ENCODE measurements at regions not wholly inside any gene's neighbourhood (a gene's known extent, or its start where the extent isn't known, plus 50 kb on each side); places are given as distances from the start of the nearest gene placed in this dataset.
"Not testable (repeated sequence)": the region's sequence is repeated elsewhere in the genome, so short reads cannot be mapped to it uniquely, and the experiment has no call there.

DNA sequence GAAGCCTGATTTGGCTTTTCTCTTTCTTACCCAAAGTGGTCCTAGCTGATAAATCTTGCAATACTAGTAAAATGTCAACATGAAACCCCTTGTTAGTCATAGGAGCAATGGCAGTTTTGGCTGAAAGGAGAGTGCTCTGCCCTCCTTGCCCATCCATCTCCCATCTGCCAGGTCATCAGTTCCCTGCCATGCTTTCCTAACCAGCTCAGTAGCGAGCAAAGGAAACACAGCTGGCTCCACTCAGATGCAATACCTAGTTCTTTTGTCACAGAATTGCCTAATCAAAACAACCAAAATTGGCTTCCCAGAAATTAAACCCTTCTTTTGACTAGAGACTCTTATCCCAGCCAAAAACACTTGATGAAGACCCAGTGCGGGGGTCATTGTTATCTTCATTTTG is 733.0 kb downstream of the CCSER2 start:
- DNase-seq (ENCODE audit: insufficient read length), result no peak
- TF ChIP-seq POLR2A (IDR thresholded peaks at IDR 0.05; ENCODE audit: low read depth, low read length) (no peak), POLR2AphosphoS5 (IDR thresholded peaks at IDR 0.05; ENCODE audit: low read depth, low read length) (no peak), TAF1 (IDR thresholded peaks at IDR 0.05; ENCODE audit: borderline replicate concordance, low read depth, low read length) (no peak)
- FAIRE-seq, result no peak

DNA sequence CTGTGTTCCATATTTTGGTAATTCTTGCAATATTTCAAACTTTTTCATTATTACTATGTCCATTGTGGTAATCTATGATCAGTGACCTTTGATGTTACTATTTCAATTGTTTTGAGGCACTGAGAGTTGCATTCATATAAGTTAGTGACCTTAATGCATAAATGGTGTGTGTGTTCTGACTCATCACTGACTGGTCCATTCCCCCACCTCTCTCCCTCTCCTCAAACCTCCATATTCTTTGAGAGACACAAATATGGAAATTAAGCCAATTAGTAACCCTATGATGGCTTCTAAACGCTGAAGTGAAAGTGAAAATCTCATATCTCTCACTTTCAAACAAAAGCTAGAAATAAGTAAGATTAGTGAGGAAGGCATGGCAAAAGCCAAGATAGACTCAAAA is 739.6 kb downstream of the CCSER2 start:
- TF ChIP-seq POLR2AphosphoS5 (IDR thresholded peaks at IDR 0.05; ENCODE audit: low read depth, low read length) (no peak), TAF1 (IDR thresholded peaks at IDR 0.05; ENCODE audit: borderline replicate concordance, low read depth, low read length) (no peak), POLR2A (IDR thresholded peaks at IDR 0.05; ENCODE audit: low read depth, low read length) (no peak)
- no peak for DNase-seq (ENCODE audit: insufficient read length)
- no peak for FAIRE-seq

DNA sequence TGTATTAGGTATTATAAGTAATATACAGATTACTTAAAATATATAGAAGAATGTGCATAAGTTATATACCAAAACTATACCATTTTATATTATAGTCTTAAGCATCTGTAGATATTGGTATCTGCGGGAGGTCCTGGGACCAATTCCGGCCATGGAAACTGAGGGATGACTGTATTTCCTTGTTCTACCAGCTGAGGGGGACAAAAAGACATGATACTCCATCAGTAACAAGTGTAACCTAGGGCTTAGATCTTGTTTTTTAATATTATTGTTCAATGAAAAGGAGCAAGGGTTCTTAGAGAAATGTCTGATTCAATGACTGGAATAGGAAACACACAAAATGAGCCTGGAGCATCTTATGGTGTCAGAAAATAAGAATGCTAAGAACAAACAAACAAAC is 752.5 kb downstream of the CCSER2 start:
- FAIRE-seq (no peak), DNase-seq (ENCODE audit: insufficient read length) (no peak)
- TF ChIP-seq TAF1 (IDR thresholded peaks at IDR 0.05; ENCODE audit: borderline replicate concordance, low read depth, low read length), result no peak
- TF ChIP-seq POLR2AphosphoS5 (IDR thresholded peaks at IDR 0.05; ENCODE audit: low read depth, low read length), result no peak
- no peak for TF ChIP-seq POLR2A (IDR thresholded peaks at IDR 0.05; ENCODE audit: low read depth, low read length)

DNA sequence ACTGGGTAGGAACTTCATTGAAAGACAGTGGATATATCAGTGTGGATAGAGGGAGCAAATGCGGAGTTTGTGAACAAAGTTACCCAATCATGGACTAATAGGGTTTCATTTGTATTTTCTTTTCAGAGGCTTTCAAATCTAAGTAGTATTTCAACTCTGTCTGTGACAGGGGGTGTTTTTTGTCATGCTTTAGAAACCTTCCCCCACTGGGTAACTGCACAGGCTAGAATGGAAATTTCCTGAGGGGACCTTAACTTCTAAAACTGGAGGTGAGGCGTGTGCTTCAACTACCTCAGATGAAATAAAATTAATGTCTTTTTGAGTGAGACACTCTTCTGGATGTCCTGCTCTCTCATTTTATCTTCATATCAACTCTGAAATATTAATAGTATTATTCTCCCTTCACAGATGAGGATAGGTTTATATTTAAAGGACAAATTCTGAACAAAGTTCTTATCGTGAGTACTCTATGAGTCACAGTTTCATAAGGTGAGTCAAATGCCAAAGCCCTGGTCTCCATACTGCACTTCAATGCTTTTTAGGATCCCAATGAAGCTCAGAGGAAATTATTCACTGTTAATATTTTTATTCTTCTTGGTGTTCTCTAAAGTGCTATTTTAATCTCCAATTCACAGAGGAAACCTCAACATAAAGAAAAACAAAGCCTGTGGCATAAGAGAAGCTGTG is 770.6 kb downstream of the CCSER2 start:
- no peak for TF ChIP-seq TAF1 (IDR thresholded peaks at IDR 0.05; ENCODE audit: borderline replicate concordance, low read depth, low read length)
- TF ChIP-seq POLR2A (IDR thresholded peaks at IDR 0.05; ENCODE audit: low read depth, low read length), result no peak
- no peak for TF ChIP-seq POLR2AphosphoS5 (IDR thresholded peaks at IDR 0.05; ENCODE audit: low read depth, low read length)
- DNase-seq (ENCODE audit: insufficient read length), result no peak

DNA sequence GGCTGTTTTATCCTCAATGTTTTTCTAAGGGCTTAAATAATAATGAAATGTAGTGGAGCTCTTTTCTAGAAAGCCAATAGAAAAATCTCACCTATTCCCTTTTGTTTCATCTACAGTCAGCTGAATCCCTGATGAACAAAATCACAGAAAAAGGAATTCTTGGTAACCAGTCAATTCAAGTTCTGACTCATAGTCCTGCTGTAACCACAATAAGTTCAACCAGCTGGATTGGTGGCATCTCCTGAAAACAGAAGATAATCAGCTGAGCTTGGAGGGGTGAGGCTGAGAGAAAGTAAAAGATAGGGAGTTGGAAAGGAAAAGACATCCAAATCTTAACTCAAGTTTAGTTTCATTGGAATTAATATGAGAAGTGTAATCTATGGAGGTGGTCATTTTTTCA is 772.1 kb downstream of the CCSER2 start:
- TF ChIP-seq POLR2AphosphoS5 (IDR thresholded peaks at IDR 0.05; ENCODE audit: low read depth, low read length), result no peak
- no peak for TF ChIP-seq TAF1 (IDR thresholded peaks at IDR 0.05; ENCODE audit: borderline replicate concordance, low read depth, low read length)
- no peak for TF ChIP-seq POLR2A (IDR thresholded peaks at IDR 0.05; ENCODE audit: low read depth, low read length)
- DNase-seq (ENCODE audit: insufficient read length), result no peak
- FAIRE-seq, result no peak

More for the DNA sequence above, 770.6 kb downstream of the CCSER2 start:
- FAIRE-seq, result no peak

DNA sequence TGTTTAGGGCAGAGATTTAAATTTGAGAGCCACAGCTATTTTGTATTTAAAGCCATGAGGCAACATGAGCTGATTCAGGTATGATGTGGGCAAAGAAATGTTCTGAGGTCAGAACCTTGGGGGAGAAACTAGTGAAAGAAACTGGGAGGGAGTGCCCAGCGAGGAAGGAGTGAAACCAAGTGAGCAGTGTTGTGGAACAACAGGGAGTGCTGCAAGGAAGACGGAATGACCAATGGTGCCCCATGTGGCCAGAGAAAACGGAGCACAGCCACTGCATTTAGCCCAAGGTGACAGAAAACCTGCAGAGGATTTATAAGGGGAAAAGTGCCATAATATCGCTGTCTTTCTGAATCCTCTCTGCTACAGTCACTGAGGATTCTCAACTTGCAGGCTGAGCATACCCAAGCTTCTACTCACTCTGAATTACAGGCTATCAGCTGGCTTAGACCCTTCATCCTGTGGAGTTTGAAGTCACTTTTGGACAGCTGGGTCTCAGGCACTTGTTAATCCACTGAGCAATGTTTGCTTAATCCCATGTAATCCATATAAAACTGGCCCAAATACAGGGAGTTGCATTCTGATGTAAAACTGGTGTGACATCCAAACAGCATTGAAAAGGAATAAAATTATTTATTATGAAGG is 777.3 kb downstream of the CCSER2 start:
- FAIRE-seq, result no peak
- TF ChIP-seq TAF1 (IDR thresholded peaks at IDR 0.05; ENCODE audit: borderline replicate concordance, low read depth, low read length), result no peak
- no peak for TF ChIP-seq POLR2AphosphoS5 (IDR thresholded peaks at IDR 0.05; ENCODE audit: low read depth, low read length)
- no peak for TF ChIP-seq POLR2A (IDR thresholded peaks at IDR 0.05; ENCODE audit: low read depth, low read length)
- no peak for DNase-seq (ENCODE audit: insufficient read length)

DNA sequence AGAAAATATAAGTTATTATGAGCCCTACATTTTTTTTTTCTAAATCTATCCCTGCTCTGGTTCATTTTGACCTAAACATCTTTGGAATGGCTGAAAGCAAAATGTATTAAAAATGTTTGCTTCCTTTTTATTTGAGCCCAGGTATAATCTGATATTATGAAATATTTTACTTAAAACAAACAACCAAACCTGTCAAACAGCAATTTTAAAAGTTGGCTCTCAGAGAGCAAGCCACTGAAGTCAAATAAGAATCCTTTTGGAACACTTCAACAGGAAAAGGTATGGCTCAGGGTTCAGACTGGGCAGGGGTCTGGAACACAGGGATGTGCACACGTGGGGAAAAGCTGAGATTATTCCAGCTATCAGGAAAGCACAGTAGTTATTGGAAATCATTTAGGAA is 782.9 kb downstream of the CCSER2 start:
- FAIRE-seq (no peak), DNase-seq (ENCODE audit: insufficient read length) (no peak)
- TF ChIP-seq POLR2A (IDR thresholded peaks at IDR 0.05; ENCODE audit: low read depth, low read length) (no peak), POLR2AphosphoS5 (IDR thresholded peaks at IDR 0.05; ENCODE audit: low read depth, low read length) (no peak), TAF1 (IDR thresholded peaks at IDR 0.05; ENCODE audit: borderline replicate concordance, low read depth, low read length) (no peak)

DNA sequence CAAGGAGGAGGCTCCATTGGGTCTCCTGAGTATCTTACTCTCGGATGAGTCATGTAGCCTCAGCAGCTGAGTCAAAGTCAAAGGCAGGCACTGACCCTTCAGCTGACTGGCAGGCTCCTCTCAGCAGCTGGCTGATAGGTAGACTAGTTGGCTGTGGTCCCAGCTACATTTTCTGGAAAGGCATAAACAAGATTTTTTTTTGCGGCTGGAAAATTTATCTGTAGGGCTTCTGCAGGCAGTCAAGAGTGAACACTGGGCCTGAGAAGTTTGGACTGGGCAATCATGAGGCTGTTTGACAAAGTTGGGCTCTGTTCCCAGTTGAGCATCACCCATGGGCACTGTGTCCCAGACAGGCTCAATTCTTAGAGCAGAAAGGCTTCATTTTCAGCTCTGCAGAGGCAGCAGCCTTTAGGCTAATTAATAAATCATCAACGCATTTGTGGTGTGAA is 796.2 kb downstream of the CCSER2 start:
- DNase-seq (ENCODE audit: insufficient read length) (no peak), FAIRE-seq (no peak)
- TF ChIP-seq TAF1 (IDR thresholded peaks at IDR 0.05; ENCODE audit: borderline replicate concordance, low read depth, low read length) (no peak), POLR2A (IDR thresholded peaks at IDR 0.05; ENCODE audit: low read depth, low read length) (no peak), POLR2AphosphoS5 (IDR thresholded peaks at IDR 0.05; ENCODE audit: low read depth, low read length) (no peak)

DNA sequence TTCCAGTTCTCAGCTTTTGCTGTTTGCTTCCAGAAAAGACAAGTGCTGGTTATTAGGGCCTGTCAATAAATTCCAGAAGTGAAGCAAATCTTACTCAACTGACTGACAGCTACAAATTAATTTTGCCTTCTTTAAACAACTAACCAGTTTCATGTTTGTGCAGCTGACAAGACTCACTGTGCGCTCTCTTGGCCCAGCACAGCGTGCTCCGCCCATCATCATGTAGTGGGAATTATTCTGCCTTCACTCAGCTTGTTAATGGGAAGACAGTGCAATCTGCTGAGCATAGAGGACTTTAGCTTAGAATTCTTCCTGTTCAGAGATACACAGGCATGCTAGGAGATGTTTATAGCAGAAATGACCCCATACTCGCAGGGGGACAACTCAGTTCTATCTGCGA is 808.9 kb downstream of the CCSER2 start:
- no peak for TF ChIP-seq TAF1 (IDR thresholded peaks at IDR 0.05; ENCODE audit: borderline replicate concordance, low read depth, low read length)
- no peak for DNase-seq (ENCODE audit: insufficient read length)
- FAIRE-seq, result no peak

DNA sequence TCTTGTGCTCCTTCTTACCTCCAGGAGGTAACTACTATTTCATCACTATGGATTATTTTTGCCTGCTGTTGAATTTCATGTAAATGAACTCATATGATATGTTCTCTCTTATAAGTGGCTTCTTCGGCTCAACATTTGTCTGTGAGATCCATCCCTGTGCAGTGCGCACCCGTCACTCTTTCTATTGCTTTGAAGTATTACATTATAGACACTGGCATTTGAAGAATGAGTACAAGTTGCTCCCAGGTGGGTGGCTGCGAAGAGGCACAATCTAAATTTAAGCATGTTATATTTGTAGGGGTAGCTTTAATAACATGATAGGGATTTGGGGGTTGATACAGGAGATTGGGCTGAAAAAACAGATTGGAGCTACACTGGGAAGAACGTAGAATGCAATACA is 809.7 kb downstream of the CCSER2 start:
- no peak for FAIRE-seq
- TF ChIP-seq POLR2AphosphoS5 (IDR thresholded peaks at IDR 0.05; ENCODE audit: low read depth, low read length), result no peak
- no peak for DNase-seq (ENCODE audit: insufficient read length)

DNA sequence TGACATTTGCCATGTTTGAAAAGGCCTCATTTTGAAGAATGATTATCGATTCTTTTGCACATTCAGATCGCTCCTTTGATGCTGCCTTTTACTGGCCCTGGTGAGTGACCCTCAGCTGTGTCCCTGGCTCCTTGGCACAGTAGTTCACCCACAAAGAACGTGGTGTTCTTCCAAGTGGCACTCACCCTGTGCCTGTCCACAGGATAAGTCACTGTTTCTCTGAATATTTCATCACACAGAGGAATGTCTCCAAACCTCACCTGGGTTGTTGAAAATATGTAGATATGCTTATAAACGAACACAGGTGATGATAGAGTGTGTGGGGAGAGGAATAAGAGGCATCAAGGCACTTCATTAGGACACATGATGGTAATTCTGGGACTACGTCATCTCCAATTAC is 810.7 kb downstream of the CCSER2 start:
- DNase-seq (ENCODE audit: insufficient read length) (no peak), FAIRE-seq (no peak)
- TF ChIP-seq POLR2A (IDR thresholded peaks at IDR 0.05; ENCODE audit: low read depth, low read length) (no peak), POLR2AphosphoS5 (IDR thresholded peaks at IDR 0.05; ENCODE audit: low read depth, low read length) (no peak), TAF1 (IDR thresholded peaks at IDR 0.05; ENCODE audit: borderline replicate concordance, low read depth, low read length) (no peak)

DNA sequence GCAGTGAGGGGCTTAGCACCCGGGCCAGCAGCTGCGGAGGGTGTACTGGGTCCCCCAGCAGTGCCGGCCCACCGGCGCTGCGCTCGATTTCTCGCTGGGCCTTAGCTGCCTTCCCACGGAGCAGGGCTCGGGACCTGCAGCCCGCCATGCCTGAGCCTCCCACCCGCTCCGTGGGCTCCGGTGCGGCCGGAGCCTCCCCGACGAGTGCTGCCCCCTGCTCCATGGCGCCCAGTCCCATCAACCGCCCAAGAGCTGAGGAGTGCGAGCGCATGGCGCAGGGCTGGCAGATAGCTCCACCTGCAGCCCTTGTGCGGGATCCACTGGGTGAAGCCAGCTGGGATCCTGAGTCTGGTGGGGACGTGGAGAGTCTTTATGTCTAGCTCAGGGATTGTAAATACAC is 813.1 kb downstream of the CCSER2 start:
- not testable (repeated sequence) for FAIRE-seq; DNase-seq (ENCODE audit: insufficient read length)

DNA sequence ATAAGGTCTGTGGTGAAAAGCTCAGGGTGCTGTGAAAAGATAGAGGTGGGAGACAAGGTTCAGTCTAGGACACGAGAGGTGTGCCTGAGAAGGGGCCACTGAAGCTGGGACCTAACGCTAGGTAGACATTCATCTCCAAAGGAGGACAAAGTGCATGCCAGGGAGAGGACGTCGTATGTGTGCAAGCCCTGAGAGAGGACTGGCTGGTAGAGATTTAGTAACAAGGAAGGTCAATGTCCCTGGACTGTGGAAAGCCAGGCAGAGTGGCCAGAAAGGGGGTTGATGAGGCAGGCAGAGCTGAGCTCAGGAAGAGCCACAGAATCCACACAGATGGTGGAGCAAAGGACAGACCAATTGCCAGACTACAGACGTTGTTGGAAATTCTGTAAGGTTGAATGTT is 817.6 kb downstream of the CCSER2 start:
- FAIRE-seq (no peak), DNase-seq (ENCODE audit: insufficient read length) (no peak)
- no peak for TF ChIP-seq POLR2A (IDR thresholded peaks at IDR 0.05; ENCODE audit: low read depth, low read length)
- no peak for TF ChIP-seq POLR2AphosphoS5 (IDR thresholded peaks at IDR 0.05; ENCODE audit: low read depth, low read length)
- no peak for TF ChIP-seq TAF1 (IDR thresholded peaks at IDR 0.05; ENCODE audit: borderline replicate concordance, low read depth, low read length)

Measured in GM12892 (cell line).